ENCODE measurements at regions not wholly inside any gene's neighbourhood (a gene's known extent, or its start where the extent isn't known, plus 50 kb on each side); places are given as distances from the start of the nearest gene placed in this dataset.
A peak's percentile ranks its signal among the peaks of the same experiment; 100 is the strongest.
"Not testable (repeated sequence)": the region's sequence is repeated elsewhere in the genome, so short reads cannot be mapped to it uniquely, and the experiment has no call there.

- DNase-seq = no peak
Measured at GRCh38 chr1:178020968-178021640, 51.2 kb upstream of the SEC16B start.

GRCh38 chr1:178021950-178022349, 52.1 kb upstream of the SEC16B start:
- no peak for DNase-seq

GRCh38 chr1:178023181-178023618, 53.3 kb upstream of the SEC16B start:
- DNase-seq = no peak

GRCh38 chr1:178024504-178024903, 54.6 kb upstream of the SEC16B start:
- no peak for DNase-seq

GRCh38 chr1:178025613-178026356, 55.9 kb upstream of the SEC16B start:
- peak in 1 of 58 donors; percentile 29 for DNase-seq

- no peak for DNase-seq
Measured at GRCh38 chr1:178028841-178029481, 59.1 kb upstream of the SEC16B start.

- no peak for DNase-seq
Measured at GRCh38 chr1:178030467-178030866, 60.6 kb upstream of the SEC16B start.

GRCh38 chr1:178031856-178032320, 62.0 kb upstream of the RASAL2 start:
- DNase-seq = peak in 54 of 58 donors; percentile 28 to 90 (median 65)

GRCh38 chr1:178033019-178033418, 60.9 kb upstream of the RASAL2 start:
- DNase-seq = no peak

GRCh38 chr1:178034676-178035075, 59.2 kb upstream of the RASAL2 start:
- no peak for DNase-seq

GRCh38 chr1:178036090-178036489, 57.8 kb upstream of the RASAL2 start:
- DNase-seq = no peak

GRCh38 chr1:178037510-178038253, 56.2 kb upstream of the RASAL2 start:
- DNase-seq = peak in 53 of 58 donors; percentile 27 to 79 (median 61)

GRCh38 chr1:178038372-178038771, 55.5 kb upstream of the RASAL2 start:
- no peak for DNase-seq

- no peak for DNase-seq
Measured at GRCh38 chr1:178039891-178040290, 54.0 kb upstream of the RASAL2 start.

- not testable (repeated sequence) for DNase-seq
Measured at GRCh38 chr1:178043940-178044339, 50.0 kb upstream of the RASAL2 start.
